ENCODE measurements at regions not wholly inside any gene's neighbourhood (a gene's known extent, or its start where the extent isn't known, plus 50 kb on each side); places are given as distances from the start of the nearest gene placed in this dataset.

GRCh38 chr22:44423556-44424358 lies 74.3 kb downstream of the RTL6 start:
- no peak for DNase-seq

GRCh38 chr22:44422746-44423380 lies 75.2 kb downstream of the RTL6 start:
- no peak for DNase-seq

- no peak for DNase-seq
Measured at GRCh38 chr22:44419429-44419828, 78.6 kb downstream of the RTL6 start.

- DNase-seq, result no peak
Measured at GRCh38 chr22:44413211-44413610, 84.8 kb downstream of the RTL6 start.

GRCh38 chr22:44412136-44412731 lies 85.8 kb downstream of the RTL6 start:
- no peak for DNase-seq

- no peak for DNase-seq
Measured at GRCh38 chr22:44411226-44412135, 86.6 kb downstream of the RTL6 start.

GRCh38 chr22:44410451-44410991 lies 87.5 kb downstream of the RTL6 start:
- DNase-seq, result no peak

GRCh38 chr22:44409974-44410316 lies 88.1 kb downstream of the RTL6 start:
- no peak for DNase-seq

GRCh38 chr22:44409211-44409973 lies 88.6 kb downstream of the RTL6 start:
- DNase-seq, result no peak

- no peak for DNase-seq
Measured at GRCh38 chr22:44408829-44409192, 89.2 kb downstream of the RTL6 start.

GRCh38 chr22:44407987-44408828 lies 89.8 kb downstream of the RTL6 start:
- DNase-seq, result no peak

- DNase-seq, result no peak
Measured at GRCh38 chr22:44407171-44407986, 90.7 kb downstream of the RTL6 start.

- DNase-seq, result no peak
Measured at GRCh38 chr22:44406341-44407170, 91.5 kb downstream of the RTL6 start.

GRCh38 chr22:44405661-44406060 lies 92.4 kb downstream of the RTL6 start:
- no peak for DNase-seq

GRCh38 chr22:44404341-44405020 lies 91.7 kb upstream of the SHISAL1 start:
- DNase-seq, result no peak

GRCh38 chr22:44403602-44404329 lies 91.0 kb upstream of the SHISAL1 start:
- DNase-seq, result no peak

- DNase-seq, result no peak
Measured at GRCh38 chr22:44403166-44403565, 90.4 kb upstream of the SHISAL1 start.
